IMR-90 (cell line): ENCODE measurements at regions not wholly inside any gene's neighbourhood (a gene's known extent, or its start where the extent isn't known, plus 50 kb on each side); places are given as distances from the start of the nearest gene placed in this dataset.
"Not testable (repeated sequence)": the region's sequence is repeated elsewhere in the genome, so short reads cannot be mapped to it uniquely, and the experiment has no call there.

Source experiments
- ATAC-seq: fragments of 200-7000 bp; cut with Tn5 transposase; 2 replicates; pipeline ENCODE4 v1.9.1; 2020; ENCODE audit warnings: low read depth, mild to moderate bottlenecking, moderate library complexity
- BruUV-seq: library from RNA; stranded (reverse); fragments of 400-500 nt; replicated peaks from 2 replicates; lab custom pipeline; 2021; lab: Mats Ljungman, UMichigan
- CTCF ChIA-PET: fragments of 300-600 bp; formaldehyde crosslinking; extraction: SDS; loops from one replicate; lab custom pipeline; 2021; ENCODE audit warnings: antibody characterized with exemption; lab: Yijun Ruan, JAX
- POLR2A ChIA-PET: fragments of 300-600 bp; sonication (Branson Sonifier 250); formaldehyde crosslinking; loops from one replicate; lab custom pipeline; 2022; ENCODE audit warnings: antibody characterized with exemption; ENCODE audit not compliant: unreplicated experiment; lab: Charles Lee
- DNase-seq: peaks from one replicate; pipeline ENCODE4 v3.0.0; 2013
- H2AFZ ChIP-seq: replicated peaks from 2 replicates; pipeline ENCODE3; 2013; ENCODE audit warnings: low read length, mild to moderate bottlenecking; ENCODE audit not compliant: poor library complexity
- H2AK5ac ChIP-seq: 2 replicates; pipeline ENCODE4 v1.6.1; 2013; ENCODE audit warnings: low read depth, low read length, inconsistent platforms
- H2AK9ac ChIP-seq: replicated peaks from 2 replicates; pipeline ENCODE3; 2013; ENCODE audit warnings: mild to moderate bottlenecking, low read depth, low read length, moderate library complexity; ENCODE audit not compliant: poor library complexity
- H2BK120ac ChIP-seq: 2 replicates; pipeline ENCODE4 v1.6.1; 2013; ENCODE audit warnings: low read depth, low read length, inconsistent platforms
- H2BK15ac ChIP-seq: 3 replicates; pipeline ENCODE4 v1.6.1; 2013; ENCODE audit warnings: low read depth, low read length, inconsistent platforms
- H2BK20ac ChIP-seq: 2 replicates; pipeline ENCODE4 v1.6.1; 2013; ENCODE audit warnings: low read depth, mild to moderate bottlenecking, inconsistent platforms, low read length, moderate library complexity
- H2BK5ac ChIP-seq: 2 replicates; pipeline ENCODE4 v1.6.1; 2013; ENCODE audit warnings: mild to moderate bottlenecking, low read depth, low read length, inconsistent platforms; ENCODE audit not compliant: poor library complexity, severe bottlenecking
- H3K14ac ChIP-seq: replicated peaks from 2 replicates; pipeline ENCODE4 v1.6.1; 2013; ENCODE audit warnings: low read depth, low read length, inconsistent platforms
- H3K18ac ChIP-seq: 2 replicates; pipeline ENCODE4 v1.6.1; 2013; ENCODE audit warnings: low read depth, low read length, control low read depth
- H3K23ac ChIP-seq: 2 replicates; pipeline ENCODE4 v1.6.1; 2013; ENCODE audit warnings: low read depth, low read length, inconsistent platforms
- H3K27ac ChIP-seq: 2 replicates; pipeline ENCODE4 v1.5.1; 2013; ENCODE audit warnings: mild to moderate bottlenecking, control low read depth, low read length; ENCODE audit not compliant: insufficient read depth
- H3K27me3 ChIP-seq: 2 replicates; pipeline ENCODE4 v1.6.1; 2013; ENCODE audit warnings: low read length; ENCODE audit not compliant: control insufficient read depth, insufficient read depth
- H3K36me3 ChIP-seq: 2 replicates; pipeline ENCODE4 v1.6.1; 2013; ENCODE audit warnings: low read length, mixed read lengths; ENCODE audit not compliant: control insufficient read depth, insufficient read depth
- H3K4ac ChIP-seq: 2 replicates; pipeline ENCODE4 v1.6.1; 2013; ENCODE audit warnings: low read depth, low read length, inconsistent platforms
- H3K4me1 ChIP-seq: 2 replicates; pipeline ENCODE4 v1.6.1; 2013; ENCODE audit warnings: low read length, mixed read lengths; ENCODE audit not compliant: control insufficient read depth, insufficient read depth
- H3K4me2 ChIP-seq: 2 replicates; pipeline ENCODE4 v1.6.1; 2013; ENCODE audit warnings: low read depth, mild to moderate bottlenecking, control low read depth, low read length, moderate library complexity
- H3K4me3 ChIP-seq: 2 replicates; pipeline ENCODE4 v1.5.1; 2013; ENCODE audit warnings: low read depth, mild to moderate bottlenecking, control low read depth, low read length, moderate library complexity; ENCODE audit not compliant: insufficient read depth
- H3K56ac ChIP-seq: 2 replicates; pipeline ENCODE4 v1.6.1; 2013; ENCODE audit warnings: low read length, inconsistent platforms; ENCODE audit not compliant: insufficient read depth; ENCODE audit errors: extremely low read depth
- H3K79me1 ChIP-seq, 2 experiments: 2 replicates each; pipeline ENCODE4 v1.6.1; 2013; ENCODE audit warnings: low read length in 2 of 2, inconsistent platforms in 1 of 2, low read depth in 1 of 2
- H3K9ac ChIP-seq: 2 replicates; pipeline ENCODE4 v1.6.1; 2013; ENCODE audit warnings: low read depth, low read length, control low read depth
- H3K9me1 ChIP-seq: 2 replicates; pipeline ENCODE4 v1.6.1; 2013; ENCODE audit warnings: low read length, inconsistent platforms; ENCODE audit not compliant: insufficient read depth
- H3K9me3 ChIP-seq: 2 replicates; pipeline ENCODE4 v1.6.1; 2013; ENCODE audit warnings: low read length; ENCODE audit not compliant: control insufficient read depth, insufficient read depth
- H4K20me1 ChIP-seq: 2 replicates; pipeline ENCODE4 v1.6.1; 2013; ENCODE audit warnings: low read length, inconsistent platforms; ENCODE audit not compliant: insufficient read depth
- H4K5ac ChIP-seq: 2 replicates; pipeline ENCODE4 v1.6.1; 2013; ENCODE audit warnings: mild to moderate bottlenecking, low read depth, low read length, control low read depth
- H4K8ac ChIP-seq, 2 experiments: 2 replicates each; pipeline ENCODE4 v1.6.1; 2013; ENCODE audit warnings: low read depth in 2 of 2, low read length in 2 of 2, control low read depth in 1 of 2, inconsistent platforms in 1 of 2
- H4K91ac ChIP-seq: 2 replicates; pipeline ENCODE4 v1.6.1; 2013; ENCODE audit warnings: low read depth, low read length, inconsistent platforms; ENCODE audit not compliant: insufficient read depth
- WGBS, 2 experiments: methylation state at CpG; one replicate each; pipeline versions ENCODE4 v1.1.5 to v1.1.7; 2013; ENCODE audit warnings: missing lambda C conversion rate in 2 of 2; ENCODE audit not compliant: insufficient read length in 1 of 2; ENCODE audit errors: extremely low coverage in 2 of 2; 5-methylcytosine and 5-hydroxymethylcytosine counted together
- dilution Hi-C: fragments of 300-500 bp; cut with HindIII; formaldehyde crosslinking; loops from one replicate; pipeline ENCODE4 v1.14.3; 2018; ENCODE audit warnings: low sequenced_read_pairs; ENCODE audit not compliant: unreplicated experiment
- in situ Hi-C: fragments of 300-500 bp; cut with MboI; formaldehyde crosslinking; loops from 3 replicates; pipeline ENCODE4 v1.14.3; 2019; ENCODE audit warnings: low sequenced_read_pairs, inconsistent platforms, mixed read lengths
- intact Hi-C: fragments of 100-400 bp; cut with micrococcal nuclease; formaldehyde crosslinking; loops from 2 replicates; pipeline ENCODE4 v1.10.0; 2022

DNA sequence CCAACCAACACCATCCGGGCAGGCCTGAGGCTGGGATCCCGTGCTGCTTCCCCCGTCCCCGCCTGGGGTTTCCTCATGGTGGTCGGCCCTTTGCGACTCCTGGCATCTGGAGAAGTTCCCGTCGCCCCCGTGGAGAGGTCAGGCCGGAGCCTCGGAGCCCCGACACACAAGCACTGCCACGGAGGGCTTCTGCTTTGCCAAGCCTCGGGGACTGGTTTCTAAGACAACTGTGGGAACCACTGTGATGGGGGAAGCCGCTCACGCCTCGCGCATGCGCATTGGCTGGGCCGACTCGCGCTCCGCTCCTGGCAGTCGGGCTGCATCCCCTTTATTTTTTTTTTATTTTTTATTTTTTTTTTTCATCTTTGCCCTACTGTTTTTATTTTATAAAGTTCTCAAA is 928.8 kb upstream of the TPTE start:
- intact Hi-C loops, H3K27me3 ChIP-seq, H3K4ac ChIP-seq, H2AFZ ChIP-seq, H3K23ac ChIP-seq, H3K4me3 ChIP-seq, H3K14ac ChIP-seq, H3K18ac ChIP-seq, H4K5ac ChIP-seq, H3K56ac ChIP-seq, H2AK9ac ChIP-seq, H3K9me1 ChIP-seq, BruUV-seq, H2BK120ac ChIP-seq, POLR2A ChIA-PET, H3K4me1 ChIP-seq, CTCF ChIA-PET, H2AK5ac ChIP-seq, H3K9me3 ChIP-seq, H2BK20ac ChIP-seq, H2BK15ac ChIP-seq, H3K27ac ChIP-seq, ATAC-seq, H4K8ac ChIP-seq, H2BK5ac ChIP-seq, H3K36me3 ChIP-seq, H3K9ac ChIP-seq, H3K4me2 ChIP-seq, H4K91ac ChIP-seq, H3K79me1 ChIP-seq, dilution Hi-C loops, DNase-seq, in situ Hi-C loops, H4K20me1 ChIP-seq: not testable (repeated sequence)
- WGBS, 2 experiments: 49% methylated on average over 7 of the region's 24 CpGs; no CpG with 5 or more reads in 1 of the 2 experiments

DNA sequence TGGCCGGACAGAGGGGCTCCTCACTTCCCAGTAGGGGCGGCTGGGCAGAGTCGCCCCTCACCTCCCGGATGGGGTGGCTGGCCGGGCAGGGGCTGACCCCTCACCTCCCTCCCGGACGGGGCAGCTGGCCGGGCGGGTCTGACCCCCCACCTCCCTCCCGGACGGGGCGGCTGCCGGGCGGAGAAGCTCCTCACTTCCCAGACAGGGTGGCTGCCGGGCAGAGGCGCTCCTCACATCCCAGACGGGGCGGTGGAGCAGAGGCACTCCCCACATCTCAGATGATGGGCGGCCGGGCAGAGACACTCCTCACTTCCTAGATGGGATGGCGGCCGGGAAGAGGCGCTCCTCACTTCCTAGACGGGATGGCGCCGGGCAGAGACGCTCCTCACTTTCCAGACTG is 927.7 kb upstream of the TPTE start:
- H3K14ac ChIP-seq, ATAC-seq, H4K20me1 ChIP-seq, H3K4me1 ChIP-seq, intact Hi-C loops, H3K79me1 ChIP-seq, in situ Hi-C loops, DNase-seq, BruUV-seq, H2AK5ac ChIP-seq, H3K27ac ChIP-seq, H3K4me3 ChIP-seq, H2AK9ac ChIP-seq, H2AFZ ChIP-seq, POLR2A ChIA-PET, H3K27me3 ChIP-seq, H3K4ac ChIP-seq, H3K9me1 ChIP-seq, H3K9me3 ChIP-seq, CTCF ChIA-PET, H2BK20ac ChIP-seq, H4K8ac ChIP-seq, H3K23ac ChIP-seq, H3K18ac ChIP-seq, H3K56ac ChIP-seq, H4K91ac ChIP-seq, H2BK15ac ChIP-seq, H2BK5ac ChIP-seq, H2BK120ac ChIP-seq, H4K5ac ChIP-seq, H3K9ac ChIP-seq, H3K36me3 ChIP-seq, dilution Hi-C loops, H3K4me2 ChIP-seq: not testable (repeated sequence)
- WGBS, 2 experiments: no CpG with 5 or more reads among the region's 27 CpGs
